Choroid plexus epithelial cell (primary cell): ENCODE measurements at regions not wholly inside any gene's neighbourhood (a gene's known extent, or its start where the extent isn't known, plus 50 kb on each side); places are given as distances from the start of the nearest gene placed in this dataset.

Experiments used
- DNase-seq: peaks from one replicate; pipeline ENCODE4 v3.0.0-alpha.2; 2010; ENCODE audit warnings: low read depth
- H3K4me3 ChIP-seq: 2 replicates; pipeline ENCODE4 v1.5.1; 2011; ENCODE audit warnings: low read depth, mild to moderate bottlenecking, control low read depth, low read length, moderate library complexity
- CTCF ChIP-seq: conservative IDR thresholded peaks from 2 replicates; pipeline ENCODE4 v1.5.1; 2011; ENCODE audit warnings: low read depth, mild to moderate bottlenecking, control low read depth, inconsistent platforms, low read length, moderate library complexity

GRCh38 chr7:127530148-127530547 lies 55.2 kb downstream of the GCC1 start:
- DNase-seq = no peak
- no peak overlapping the region for H3K4me3 ChIP-seq
- no peak for TF ChIP-seq CTCF

DNA sequence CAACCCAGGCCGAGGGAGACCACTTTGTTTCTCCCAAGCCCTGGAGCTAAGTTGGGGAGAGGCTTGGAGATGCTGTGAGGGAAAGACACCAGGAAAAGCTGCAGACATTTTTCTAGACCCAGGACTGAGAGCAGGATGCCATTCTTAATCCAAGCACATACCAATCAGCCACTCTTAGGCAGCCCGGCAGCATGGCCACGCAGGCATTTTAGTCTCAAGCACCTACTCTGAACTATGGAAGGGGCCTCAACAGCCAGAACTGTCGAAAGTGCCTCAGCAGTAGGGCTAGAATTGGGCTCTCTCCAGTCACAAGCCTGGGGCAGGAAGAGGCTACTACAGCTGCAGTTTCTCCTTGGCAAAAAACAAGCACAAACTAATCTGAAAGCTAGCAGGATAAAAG lies 57.8 kb downstream of the GCC1 start:
- no peak for DNase-seq
- no peak for TF ChIP-seq CTCF
- no peak overlapping the region for H3K4me3 ChIP-seq

GRCh38 chr7:127525866-127526480 lies 59.4 kb downstream of the GCC1 start:
- TF ChIP-seq CTCF = no peak
- no peak for DNase-seq
- no peak overlapping the region for H3K4me3 ChIP-seq

- H3K4me3 ChIP-seq = no peak overlapping the region
- DNase-seq = no peak
- no peak for TF ChIP-seq CTCF
These were observed 69.1 kb downstream of the GCC1 start for GRCh38 chr7:127516320-127516719.

GRCh38 chr7:127514499-127514898 lies 70.9 kb downstream of the GCC1 start:
- peak; percentile 58 for TF ChIP-seq CTCF
- peak; percentile 72 for DNase-seq
- no peak overlapping the region for H3K4me3 ChIP-seq

- no peak for DNase-seq
- no peak for TF ChIP-seq CTCF
- H3K4me3 ChIP-seq = no peak overlapping the region
These were observed 72.1 kb downstream of the GCC1 start for GRCh38 chr7:127513311-127513710.

DNA sequence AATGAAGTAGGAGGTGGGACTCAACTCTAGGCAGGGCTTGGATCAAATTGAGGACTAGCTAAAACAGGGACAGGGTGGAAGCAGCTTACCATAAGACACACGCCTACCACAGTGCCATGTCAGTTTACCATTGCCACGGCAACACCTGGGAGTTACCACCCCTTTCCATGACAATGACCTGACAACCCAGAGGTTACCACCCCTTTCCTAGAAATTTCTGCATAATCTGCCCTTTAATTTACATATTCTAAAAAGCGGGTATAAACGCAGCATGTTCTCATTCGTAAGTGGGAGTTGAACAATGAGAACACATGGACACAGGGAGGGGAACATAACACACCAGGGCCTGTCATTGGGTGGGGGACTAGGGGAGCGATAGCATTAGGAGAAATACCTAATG lies 72.7 kb downstream of the GCC1 start:
- no peak for TF ChIP-seq CTCF
- H3K4me3 ChIP-seq = no peak overlapping the region
- no peak for DNase-seq
